ENCODE measurements at regions not wholly inside any gene's neighbourhood (a gene's known extent, or its start where the extent isn't known, plus 50 kb on each side); places are given as distances from the start of the nearest gene placed in this dataset.

DNA sequence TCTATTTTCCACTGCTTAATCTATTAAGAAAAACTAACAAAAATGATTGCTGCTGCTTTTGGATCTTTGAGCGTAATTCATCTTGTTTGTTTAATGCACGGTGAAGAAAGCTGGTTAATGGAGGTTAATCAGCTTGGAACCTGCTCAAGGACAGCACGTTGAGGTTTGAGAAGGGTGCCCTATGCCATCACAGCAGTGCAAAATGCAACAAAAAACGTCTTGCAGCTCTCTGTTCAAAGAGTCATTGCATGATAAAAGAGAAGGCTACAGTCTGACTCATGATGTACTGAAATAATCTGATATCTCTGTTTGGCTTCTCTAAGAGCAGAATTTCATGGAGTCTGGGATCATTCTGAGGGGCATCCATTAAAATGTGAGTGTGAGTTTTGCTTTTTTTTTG, 80.6 kb upstream of the PREP start:
- no peak for DNase-seq

DNA sequence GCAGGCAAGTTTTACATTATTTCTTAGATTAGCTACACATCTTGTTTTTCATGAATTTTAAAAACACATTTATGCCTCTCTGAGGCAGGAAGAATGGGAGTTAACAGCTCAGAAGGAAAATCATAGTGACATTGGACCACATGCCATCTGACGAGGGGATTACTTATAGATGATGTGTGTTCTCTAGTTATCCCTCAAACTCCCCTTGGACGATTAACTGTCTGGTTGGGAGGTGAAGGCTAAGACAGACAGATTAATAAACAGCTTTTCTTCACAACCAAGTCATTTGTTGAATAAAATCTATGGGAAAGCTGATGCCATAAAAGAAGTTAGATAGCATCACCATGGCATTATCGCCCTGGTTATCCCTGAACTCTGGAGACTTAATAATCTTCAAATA, 80.0 kb upstream of the PREP start:
- no peak for DNase-seq

DNA sequence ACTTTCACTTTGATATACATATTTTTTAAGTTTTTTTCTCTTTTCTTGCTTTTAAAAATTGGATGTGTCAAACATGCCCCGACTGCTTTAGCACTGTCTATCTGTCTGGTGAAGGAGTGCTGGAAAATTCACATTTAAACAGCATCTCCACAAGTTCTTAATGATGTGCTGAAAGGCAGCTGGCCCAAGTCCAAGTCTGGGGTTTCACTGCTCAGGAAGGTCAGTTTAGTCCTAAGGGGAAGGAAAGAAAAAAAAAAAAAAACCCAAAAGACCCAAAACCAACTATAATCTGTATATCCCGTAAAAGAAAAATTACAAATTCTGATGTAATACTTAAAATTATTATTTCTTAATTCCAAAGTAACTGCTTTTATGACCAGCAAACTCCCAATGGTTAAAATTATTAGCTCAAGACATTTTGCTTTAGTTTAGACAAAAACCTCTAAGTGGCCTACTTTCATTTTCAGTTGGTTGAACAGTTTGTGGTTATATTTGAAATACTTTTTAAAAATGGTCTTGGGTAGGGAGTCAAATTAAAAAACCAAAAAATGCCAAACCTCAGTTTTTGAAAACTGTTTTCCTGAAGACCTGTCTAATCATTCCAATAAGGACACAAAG, 79.5 kb upstream of the PREP start:
- no peak for DNase-seq

DNA sequence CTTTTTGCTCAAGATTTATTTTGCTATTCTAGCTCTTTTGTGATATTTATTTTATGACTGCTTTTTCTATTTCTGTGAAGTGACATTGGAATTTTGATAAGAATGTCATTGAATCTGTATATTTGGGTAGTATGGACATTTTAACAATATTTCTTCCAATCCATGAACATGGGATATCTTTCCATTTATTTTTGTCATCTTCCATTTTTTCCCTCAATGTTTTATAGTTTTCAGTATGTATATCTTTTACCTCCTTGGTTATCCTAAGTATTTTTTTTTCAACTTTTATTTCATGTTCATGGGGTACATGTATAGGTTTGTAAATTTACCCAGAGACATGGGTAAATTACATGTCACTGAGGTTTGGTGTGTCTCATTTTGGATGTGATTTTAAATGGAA, 74.1 kb upstream of the PREP start:
- no peak for DNase-seq

DNA sequence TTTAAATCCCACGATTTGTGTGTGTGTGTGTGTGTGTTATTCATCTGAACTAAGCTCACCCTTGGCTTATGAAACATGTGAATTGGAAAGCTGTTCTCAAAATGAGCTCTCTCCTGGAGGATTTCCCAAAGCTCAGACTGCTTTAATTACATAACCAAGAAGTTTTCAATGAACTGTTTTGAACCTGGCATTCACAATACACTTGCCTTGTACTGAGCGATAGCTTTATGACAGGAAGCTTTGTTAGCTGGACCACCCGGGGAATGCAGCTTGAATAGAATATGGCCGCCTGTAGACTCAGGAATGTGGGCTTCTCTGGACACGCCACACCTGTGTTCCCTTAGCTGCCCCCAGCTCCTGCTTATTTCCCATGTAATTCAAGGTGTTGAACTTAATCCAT, 71.4 kb upstream of the PREP start:
- no peak for DNase-seq

DNA sequence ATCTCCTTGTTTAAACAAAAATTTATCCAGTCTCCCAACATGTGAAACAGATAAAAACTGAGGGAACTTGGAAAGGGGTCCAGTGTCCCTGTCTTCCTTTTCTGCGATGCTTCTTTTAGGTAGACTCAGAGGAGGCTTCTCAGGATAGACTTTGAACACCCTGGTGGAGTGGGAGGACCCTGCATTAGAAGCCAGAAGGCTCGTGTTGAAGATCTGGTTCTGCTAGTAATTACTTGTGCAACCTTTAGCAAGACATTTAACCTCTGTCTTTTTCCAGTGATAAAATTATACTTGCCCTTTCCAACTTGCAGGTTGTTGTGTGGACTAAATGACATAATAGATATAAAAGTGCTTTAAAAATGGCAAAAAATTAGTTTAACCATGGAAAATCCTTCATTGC, 67.1 kb upstream of the PREP start:
- DNase-seq, result no peak

DNA sequence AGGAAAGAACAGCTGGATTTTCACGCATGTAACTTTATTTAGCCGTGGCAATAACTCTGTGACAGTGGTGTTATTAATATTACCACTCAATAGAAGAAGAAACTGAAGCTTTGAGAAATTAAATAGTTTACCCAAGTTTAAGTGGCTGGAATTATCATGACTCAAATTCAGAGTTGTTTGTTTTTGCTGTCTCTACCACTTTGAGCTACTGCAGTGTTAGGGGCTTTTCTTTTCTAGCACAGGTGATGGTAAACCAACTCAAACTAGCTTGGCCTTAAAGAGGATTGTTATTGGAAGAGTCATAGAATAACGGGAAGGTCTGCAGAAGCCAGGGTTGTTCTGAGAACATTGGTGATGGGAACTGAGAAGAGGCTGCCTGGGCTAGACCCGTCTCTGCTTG, 66.0 kb upstream of the PREP start:
- DNase-seq, result no peak

DNA sequence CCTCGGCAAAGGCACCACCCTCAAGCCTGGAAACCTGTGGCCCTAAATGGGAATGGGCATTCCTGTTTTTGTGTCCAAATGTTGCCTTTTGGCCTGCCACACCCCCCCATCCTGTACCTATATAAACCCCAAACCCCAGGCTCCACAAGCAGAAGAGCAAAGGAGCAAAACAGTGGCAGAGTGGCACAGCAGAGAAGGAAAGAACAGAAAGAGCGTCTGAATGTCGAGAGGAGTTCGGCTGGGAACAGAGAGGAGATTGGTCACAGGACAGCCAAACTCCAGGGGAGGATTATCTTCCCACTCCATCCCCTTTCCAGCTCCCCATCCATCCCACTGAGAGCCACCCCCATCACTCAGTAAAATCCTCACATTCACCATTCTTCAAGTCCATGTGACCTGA, 58.0 kb upstream of the PREP start:
- no peak for DNase-seq

DNA sequence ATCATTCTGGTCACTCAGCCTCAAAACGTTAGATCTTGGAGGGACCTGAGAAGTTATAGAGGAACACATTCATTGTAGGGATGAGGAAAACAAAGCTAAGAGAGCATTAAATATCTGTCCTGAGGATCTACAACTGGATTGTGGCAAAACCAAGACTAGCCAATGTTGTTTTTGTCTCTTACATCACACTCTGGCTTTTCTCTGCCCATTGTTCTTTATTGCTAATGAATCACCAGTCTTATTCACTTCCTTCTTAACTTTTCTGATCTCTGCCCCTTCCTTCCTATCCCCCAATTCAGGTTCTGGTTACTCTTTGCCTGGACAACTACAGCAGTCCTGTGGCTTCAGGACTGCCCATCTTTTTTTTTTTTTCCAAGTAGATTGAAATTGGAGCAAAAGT, 57.0 kb upstream of the PREP start:
- no peak for DNase-seq

DNA sequence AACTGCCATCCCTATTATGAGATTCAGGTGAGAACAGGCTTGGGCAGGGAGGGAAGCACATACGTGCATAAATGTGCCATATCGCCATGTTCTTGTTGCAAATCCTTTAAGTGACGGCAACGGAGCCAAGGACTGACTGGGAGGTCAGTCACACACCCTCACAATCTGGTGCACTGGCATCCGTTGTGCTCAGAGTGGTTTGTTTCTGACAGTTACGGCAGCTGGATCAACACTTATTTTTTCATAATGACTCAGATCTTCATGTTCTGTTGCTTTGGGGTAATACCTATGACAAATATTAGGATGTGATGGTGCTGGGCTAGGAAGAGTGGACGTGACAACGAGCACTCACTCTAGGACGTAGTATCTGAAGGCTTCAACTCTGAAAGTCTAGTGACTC, 56.2 kb upstream of the PREP start:
- no peak for DNase-seq

DNA sequence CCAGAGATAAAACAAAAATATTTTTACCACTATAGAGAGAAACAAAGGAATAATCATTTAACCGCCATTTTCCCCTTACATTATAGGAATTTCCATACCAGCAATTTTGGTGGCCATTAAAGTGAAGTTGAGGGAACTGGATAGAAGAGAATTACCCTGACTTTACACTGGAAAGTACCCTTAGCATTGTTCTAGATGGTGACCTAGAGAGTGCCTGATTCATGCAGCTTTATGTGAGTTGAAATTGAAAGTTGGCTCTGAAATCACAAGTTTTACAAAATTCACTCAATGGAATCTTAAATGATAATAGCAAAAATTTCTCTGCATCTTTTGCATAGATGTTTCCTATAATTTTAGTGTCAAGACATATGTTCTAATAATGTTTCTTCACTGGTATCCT, 55.7 kb upstream of the PREP start:
- DNase-seq, result no peak

DNA sequence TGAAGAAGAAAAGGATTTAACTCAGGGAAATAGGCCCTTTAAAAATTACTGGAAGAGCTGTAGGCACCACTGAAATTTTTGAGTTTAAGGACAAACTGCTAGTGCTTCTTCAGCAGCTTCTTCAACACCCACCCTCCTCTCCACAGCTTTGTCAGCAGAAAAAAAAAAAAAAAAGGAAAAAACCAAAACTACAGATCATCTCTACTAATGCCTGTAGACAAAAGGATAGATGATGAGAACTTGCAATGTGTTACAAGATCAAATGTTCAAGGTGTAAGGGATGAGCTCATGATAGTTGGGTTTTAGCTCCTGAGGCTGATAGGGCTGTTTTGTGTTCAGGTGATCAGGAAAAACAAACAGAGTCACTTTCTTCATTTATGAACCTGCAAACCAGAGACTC, 55.2 kb upstream of the PREP start:
- no peak for DNase-seq

DNA sequence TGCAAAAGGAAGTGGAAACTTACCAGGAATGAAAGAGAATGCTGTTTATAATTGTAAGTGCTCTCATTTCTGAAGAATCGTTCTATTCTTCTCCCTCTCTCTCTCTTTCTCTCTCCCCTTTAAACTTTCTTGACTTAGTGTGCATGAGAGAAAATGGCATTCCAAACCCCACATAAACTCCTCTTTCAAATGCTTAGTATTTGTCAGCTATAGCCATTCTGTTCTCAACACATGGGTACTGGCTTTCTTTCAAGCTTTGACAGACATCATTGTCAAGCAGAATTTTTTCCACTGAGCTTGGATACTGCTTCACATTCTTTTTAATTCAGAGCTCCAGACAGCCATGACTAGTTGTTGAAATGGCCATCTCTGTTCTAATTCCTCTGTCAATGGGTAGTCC, 51.1 kb upstream of the PREP start:
- no peak for DNase-seq

DNA sequence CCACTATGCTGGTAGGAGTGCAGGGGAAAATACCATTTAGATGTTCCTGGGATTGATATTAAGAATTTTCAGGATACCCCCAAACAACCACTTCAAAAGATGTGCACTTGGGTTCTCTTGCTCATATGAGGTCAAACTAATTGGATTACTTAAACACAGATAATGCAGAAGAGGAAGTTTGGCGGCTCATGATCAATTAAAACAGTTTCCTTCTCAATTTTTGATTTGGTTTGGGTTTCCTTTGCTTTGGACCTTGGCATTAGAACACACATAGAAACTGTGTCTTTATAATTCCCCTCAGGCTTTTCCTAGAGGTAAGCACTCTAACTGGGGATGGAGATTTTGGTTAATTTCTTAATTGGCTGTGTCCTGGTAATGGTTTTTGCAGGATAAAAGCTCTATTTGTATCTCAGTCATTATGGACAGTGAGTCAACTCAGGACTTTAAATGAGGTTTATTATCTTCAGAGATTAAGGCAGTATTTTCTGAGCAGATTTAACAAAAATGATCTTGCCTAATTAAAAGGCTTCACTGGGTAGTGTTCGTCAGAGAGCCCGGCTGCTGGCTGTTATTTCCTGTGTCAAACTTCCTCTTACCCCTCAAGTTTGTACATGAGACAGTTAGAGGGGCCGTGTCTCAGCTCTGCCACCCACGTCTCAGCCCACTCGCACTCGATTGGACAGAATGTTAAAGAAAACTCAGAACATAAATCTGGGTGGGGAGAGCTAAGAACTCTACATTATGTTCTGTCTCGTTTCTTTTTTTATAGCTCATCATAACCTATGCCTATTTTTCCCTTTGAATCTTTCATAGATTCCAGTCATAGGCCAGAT, 50.3 kb upstream of the PREP start:
- peak; percentile 13 for DNase-seq
